ENCODE measurements at regions not wholly inside any gene's neighbourhood (a gene's known extent, or its start where the extent isn't known, plus 50 kb on each side); places are given as distances from the start of the nearest gene placed in this dataset.

- DNase-seq (ENCODE audit: low read depth, low spot score) (no peak), FAIRE-seq (no peak), ATAC-seq (no peak)
- intact Hi-C loops (cut with micrococcal nuclease; ENCODE audit: unreplicated experiment) = no loop called here
- no peaks in the 10 kb centered on the region for H3K36me3 ChIP-seq (ENCODE audit: control insufficient read depth in 2 of 2, insufficient read depth in 2 of 2, low read length in 1 of 2)
- H3K9ac ChIP-seq (ENCODE audit: control insufficient read depth, insufficient read depth, low read length) = no peak overlapping the region
- no peak overlapping the region for H3K27ac ChIP-seq (ENCODE audit: control insufficient read depth, insufficient read depth)
- ChIA-PET SMC1A (ENCODE audit: uncharacterized antibody, unreplicated experiment) (no interaction called here), CTCF (no interaction called here), RAD21 (ENCODE audit: unreplicated experiment) (no interaction called here), POLR2A (no interaction called here)
- H3K4me3 ChIP-seq = no peak overlapping the region
- no TSS peak for BruUV-seq (replicated peaks)
- H2AFZ ChIP-seq (ENCODE audit: control insufficient read depth, low read depth, low read length) = no peak overlapping the region
- in situ Hi-C loops (cut with MboI) = no loop called here
- TF ChIP-seq STAT1 (conservative IDR thresholded peaks at IDR 0.05) (no peak), WRNIP1 (IDR thresholded peaks at IDR 0.05; ENCODE audit: borderline replicate concordance, low read depth, low read length) (no peak), RCOR1 (conservative IDR thresholded peaks at IDR 0.05; ENCODE audit: low read depth, low read length) (no peak), ZNF207 (IDR thresholded peaks at IDR 0.05; ENCODE audit: borderline replicate concordance) (no peak), NBN (IDR thresholded peaks at IDR 0.05) (no peak), EGR1 (IDR thresholded peaks at IDR 0.05; ENCODE audit: borderline replicate concordance in 1 of 2, low read depth in 2 of 2, low read length in 2 of 2) (no peak), SPI1 (IDR thresholded peaks at IDR 0.05; ENCODE audit: borderline replicate concordance, insufficient read depth, low read depth, low read length) (no peak), HDAC2 (IDR thresholded peaks at IDR 0.05) (no peak), HDAC6 (IDR thresholded peaks at IDR 0.05; ENCODE audit: unreplicated experiment) (no peak), SMC3 (IDR thresholded peaks at IDR 0.05; ENCODE audit: borderline replicate concordance, low read length) (no peak), CEBPB (IDR thresholded peaks at IDR 0.05; ENCODE audit: borderline replicate concordance in 1 of 2, low read depth in 2 of 2, low read length in 2 of 2) (no peak)
- no peak overlapping the region for H3K4me2 ChIP-seq (ENCODE audit: control insufficient read depth, insufficient read depth)
- WGBS (ENCODE audit: insufficient coverage, insufficient replicate concordance, low lambda C conversion rate, missing lambda C conversion rate) = 63% methylated on average over 28 of the region's 28 CpGs
- H4K20me1 ChIP-seq (ENCODE audit: control insufficient read depth, insufficient read depth) = no peaks in the 10 kb centered on the region
- H3K27me3 ChIP-seq (replicated peaks in 1 of 2; ENCODE audit: control insufficient read depth in 2 of 2, insufficient read depth in 2 of 2, low read length in 1 of 2) = no peaks in the 10 kb centered on the region
- no peaks in the 10 kb centered on the region for H3K4me1 ChIP-seq (ENCODE audit: control insufficient read depth, insufficient read depth, low read length)
- H3K79me2 ChIP-seq (ENCODE audit: control insufficient read depth, insufficient read depth, low read length) = no peaks in the 10 kb centered on the region
- no peaks in the 10 kb centered on the region for H3K9me3 ChIP-seq (replicated peaks; ENCODE audit: control insufficient read depth, insufficient read depth, low read length)
These were observed 445.6 kb upstream of the EDIL3 start for GRCh38 chr5:84830265-84830664.
